ENCODE measurements at regions not wholly inside any gene's neighbourhood (a gene's known extent, or its start where the extent isn't known, plus 50 kb on each side); places are given as distances from the start of the nearest gene placed in this dataset.
"Not testable (repeated sequence)": the region's sequence is repeated elsewhere in the genome, so short reads cannot be mapped to it uniquely, and the experiment has no call there.

- DNase-seq = no peak
Measured at GRCh38 chr2:55811048-55811447, 112.5 kb downstream of the EFEMP1 start.

- no peak for DNase-seq
Measured at GRCh38 chr2:55810622-55811020, 113.0 kb downstream of the EFEMP1 start.

- DNase-seq = no peak
Measured at GRCh38 chr2:55809875-55810621, 113.5 kb downstream of the EFEMP1 start.

GRCh38 chr2:55807900-55808299 is 114.3 kb upstream of the PNPT1 start:
- DNase-seq = no peak

- no peak for DNase-seq
Measured at GRCh38 chr2:55805686-55806085, 112.0 kb upstream of the PNPT1 start.

- no peak for DNase-seq
Measured at GRCh38 chr2:55804535-55804934, 110.9 kb upstream of the PNPT1 start.

GRCh38 chr2:55802067-55802466 is 108.4 kb upstream of the PNPT1 start:
- no peak for DNase-seq

GRCh38 chr2:55801436-55801835 is 107.8 kb upstream of the PNPT1 start:
- DNase-seq = no peak

GRCh38 chr2:55799624-55800023 is 106.0 kb upstream of the PNPT1 start:
- not testable (repeated sequence) for DNase-seq

- DNase-seq = no peak
Measured at GRCh38 chr2:55796121-55796520, 102.5 kb upstream of the PNPT1 start.

- DNase-seq = not testable (repeated sequence)
Measured at GRCh38 chr2:55793602-55794001, 100.0 kb upstream of the PNPT1 start.

- DNase-seq = no peak
Measured at GRCh38 chr2:55786280-55786679, 92.6 kb upstream of the PNPT1 start.

- not testable (repeated sequence) for DNase-seq
Measured at GRCh38 chr2:55783751-55784150, 90.1 kb upstream of the PNPT1 start.

- no peak for DNase-seq
Measured at GRCh38 chr2:55782528-55783173, 89.0 kb upstream of the PNPT1 start.

GRCh38 chr2:55781542-55781941 is 87.9 kb upstream of the PNPT1 start:
- DNase-seq = no peak

- DNase-seq = no peak
Measured at GRCh38 chr2:55780697-55781096, 87.1 kb upstream of the PNPT1 start.

- peak; percentile 23 for DNase-seq
Measured at GRCh38 chr2:55779459-55780421, 86.1 kb upstream of the PNPT1 start.

- no peak for DNase-seq
Measured at GRCh38 chr2:55776966-55777365, 83.3 kb upstream of the PNPT1 start.

GRCh38 chr2:55776479-55776878 is 82.8 kb upstream of the PNPT1 start:
- DNase-seq = no peak

GRCh38 chr2:55775828-55776227 is 82.2 kb upstream of the PNPT1 start:
- no peak for DNase-seq

GRCh38 chr2:55773651-55774050 is 80.0 kb upstream of the PNPT1 start:
- DNase-seq = not testable (repeated sequence)

GRCh38 chr2:55772109-55772980 is 78.7 kb upstream of the PNPT1 start:
- no peak for DNase-seq
